ENCODE measurements at regions not wholly inside any gene's neighbourhood (a gene's known extent, or its start where the extent isn't known, plus 50 kb on each side); places are given as distances from the start of the nearest gene placed in this dataset.

- peaks cover 25% of the 10 kb centered on the region for H3K4me1 ChIP-seq (ENCODE audit: insufficient read depth, low read length, poor library complexity, severe bottlenecking)
These were observed 611.7 kb downstream of the LMO4 start for GRCh38 chr1:87940421-87940820.

GRCh38 chr1:87941337-87941946 is 612.8 kb downstream of the LMO4 start:
- DNase-seq (ENCODE audit: low spot score): peak; percentile 75
- ChIA-PET CTCF (interaction anchor here (1.0 kb wide), 1 partner anchor 12 kb away, joined by 3 read pairs; no protein-coding TSS in a partner anchor), POLR2A (ENCODE audit: low non-redundant PET) (no interaction called here)
- Histone ChIP-seq H3K4me3 (ENCODE audit: low read depth, low read length, poor library complexity, severe bottlenecking) (no peak overlapping the region), H3K9me3 (ENCODE audit: low read depth, low read length, poor library complexity, severe bottlenecking) (no peaks in the 10 kb centered on the region), H3K27ac (ENCODE audit: low read depth, low read length, poor library complexity, severe bottlenecking) (no peak overlapping the region), H3K4me1 (ENCODE audit: insufficient read depth, low read length, poor library complexity, severe bottlenecking) (peaks cover 25% of the 10 kb centered on the region), H3K36me3 (ENCODE audit: insufficient read depth, low read length, poor library complexity, severe bottlenecking) (no peaks in the 10 kb centered on the region), H3K27me3 (replicated peaks; ENCODE audit: insufficient read depth, low read depth, low read length, poor library complexity) (no peaks in the 10 kb centered on the region)
- BruUV-seq (replicated peaks): no TSS peak
- no peak for TF ChIP-seq CTCF (conservative IDR thresholded peaks at IDR 0.05; ENCODE audit: low read depth, low read length)
- TF ChIP-seq EZH2 (IDR thresholded peaks at IDR 0.05; ENCODE audit: borderline replicate concordance, low read depth, low read length, poor library complexity, severe bottlenecking): no peak
- intact Hi-C loops (cut with micrococcal nuclease; ENCODE audit: unreplicated experiment): no loop called here

More at GRCh38 chr1:87940421-87940820, 611.7 kb downstream of the LMO4 start:
- H3K4me3 ChIP-seq (ENCODE audit: low read depth, low read length, poor library complexity, severe bottlenecking): no peak overlapping the region
- ChIA-PET POLR2A (ENCODE audit: low non-redundant PET) (no interaction called here), CTCF (no interaction called here)
- intact Hi-C loops (cut with micrococcal nuclease; ENCODE audit: unreplicated experiment): no loop called here
- no peak overlapping the region for H3K27ac ChIP-seq (ENCODE audit: low read depth, low read length, poor library complexity, severe bottlenecking)
- BruUV-seq (replicated peaks): no TSS peak
- TF ChIP-seq EZH2 (IDR thresholded peaks at IDR 0.05; ENCODE audit: borderline replicate concordance, low read depth, low read length, poor library complexity, severe bottlenecking) (no peak), CTCF (conservative IDR thresholded peaks at IDR 0.05; ENCODE audit: low read depth, low read length) (no peak)
- no peaks in the 10 kb centered on the region for H3K27me3 ChIP-seq (replicated peaks; ENCODE audit: insufficient read depth, low read depth, low read length, poor library complexity)
- DNase-seq (ENCODE audit: low spot score): no peak
- H3K36me3 ChIP-seq (ENCODE audit: insufficient read depth, low read length, poor library complexity, severe bottlenecking): no peaks in the 10 kb centered on the region
- no peaks in the 10 kb centered on the region for H3K9me3 ChIP-seq (ENCODE audit: low read depth, low read length, poor library complexity, severe bottlenecking)

- intact Hi-C loops (cut with micrococcal nuclease; ENCODE audit: unreplicated experiment): no loop called here
- POLR2A ChIA-PET (ENCODE audit: low non-redundant PET): no interaction called here
- TF ChIP-seq EZH2 (IDR thresholded peaks at IDR 0.05; ENCODE audit: borderline replicate concordance, low read depth, low read length, poor library complexity, severe bottlenecking): no peak
- TF ChIP-seq CTCF (conservative IDR thresholded peaks at IDR 0.05; ENCODE audit: low read depth, low read length): no peak
These were observed 613.5 kb downstream of the LMO4 start for GRCh38 chr1:87942165-87942564.

More at GRCh38 chr1:87942165-87942564, 613.5 kb downstream of the LMO4 start:
- H3K27me3 ChIP-seq (replicated peaks; ENCODE audit: insufficient read depth, low read depth, low read length, poor library complexity): no peaks in the 10 kb centered on the region
- no peak for DNase-seq (ENCODE audit: low spot score)
- CTCF ChIA-PET: interaction anchor here (1.0 kb wide), 1 partner anchor 12 kb away, joined by 3 read pairs; no protein-coding TSS in a partner anchor
- no peaks in the 10 kb centered on the region for H3K36me3 ChIP-seq (ENCODE audit: insufficient read depth, low read length, poor library complexity, severe bottlenecking)
- H3K9me3 ChIP-seq (ENCODE audit: low read depth, low read length, poor library complexity, severe bottlenecking): no peaks in the 10 kb centered on the region
- H3K27ac ChIP-seq (ENCODE audit: low read depth, low read length, poor library complexity, severe bottlenecking): no peak overlapping the region
- H3K4me3 ChIP-seq (ENCODE audit: low read depth, low read length, poor library complexity, severe bottlenecking): no peak overlapping the region
- BruUV-seq (replicated peaks): no TSS peak
- H3K4me1 ChIP-seq (ENCODE audit: insufficient read depth, low read length, poor library complexity, severe bottlenecking): peaks cover 25% of the 10 kb centered on the region

Measured in A673 (cell line).